Activated CD4-positive, alpha-beta T cell treated with anti-CD3 and anti-CD28 coated beads, Interleukin-2, amount 50 U/mL, for 16 hours (primary cell): ENCODE measurements at regions not wholly inside any gene's neighbourhood (a gene's known extent, or its start where the extent isn't known, plus 50 kb on each side); places are given as distances from the start of the nearest gene placed in this dataset.
"Not testable (repeated sequence)": the region's sequence is repeated elsewhere in the genome, so short reads cannot be mapped to it uniquely, and the experiment has no call there.

Experiments
- DNase-seq: peaks from one replicate; pipeline ENCODE4 v3.0.0-alpha.2; 2020

- peak; percentile 82 for DNase-seq
These were observed 98.1 kb upstream of the GRIP1 start for GRCh38 chr12:66776974-66777373.

DNA sequence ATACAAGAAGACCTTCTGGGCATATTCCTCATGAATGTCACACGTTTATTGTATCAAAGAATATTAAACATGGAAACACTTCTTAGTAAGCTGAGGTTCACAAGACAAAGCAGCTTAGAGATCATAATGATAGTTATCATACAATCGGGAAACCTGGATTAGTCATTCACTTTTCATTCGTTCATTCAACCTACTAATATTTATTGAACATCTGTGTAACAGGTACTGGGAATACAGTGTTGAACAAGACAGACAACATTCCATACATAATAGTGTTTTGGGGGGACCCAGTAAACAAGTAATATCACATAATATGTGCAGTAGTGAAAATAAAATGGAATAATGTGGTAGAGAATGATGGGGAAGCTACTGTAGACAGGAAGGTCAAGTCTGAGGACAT lies 100.6 kb upstream of the GRIP1 start:
- no peak for DNase-seq

GRCh38 chr12:66786531-66787308 lies 107.8 kb upstream of the GRIP1 start:
- DNase-seq, result no peak

GRCh38 chr12:66799551-66799950 lies 120.7 kb upstream of the GRIP1 start:
- no peak for DNase-seq

GRCh38 chr12:66800046-66800445 lies 121.2 kb upstream of the GRIP1 start:
- no peak for DNase-seq

DNA sequence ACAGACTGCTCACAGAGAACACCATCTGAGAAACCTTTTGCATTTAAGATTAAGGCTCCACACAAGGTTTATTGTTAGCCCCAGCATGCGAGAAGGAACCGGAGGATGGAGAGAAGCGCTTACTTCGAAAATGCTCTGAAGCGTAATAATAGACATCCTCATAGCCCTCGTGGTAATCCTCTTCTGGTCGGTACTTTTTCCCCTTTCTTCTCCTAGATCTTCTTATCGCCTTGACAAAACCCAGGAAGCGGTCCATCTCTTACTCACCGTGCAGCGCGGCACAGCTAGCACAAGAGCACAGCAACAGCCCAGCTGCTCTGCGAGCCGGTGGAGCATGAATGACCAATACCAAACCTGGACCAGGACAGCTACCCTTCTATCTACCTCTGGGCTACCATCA lies 125.1 kb upstream of the GRIP1 start:
- DNase-seq, result no peak

DNA sequence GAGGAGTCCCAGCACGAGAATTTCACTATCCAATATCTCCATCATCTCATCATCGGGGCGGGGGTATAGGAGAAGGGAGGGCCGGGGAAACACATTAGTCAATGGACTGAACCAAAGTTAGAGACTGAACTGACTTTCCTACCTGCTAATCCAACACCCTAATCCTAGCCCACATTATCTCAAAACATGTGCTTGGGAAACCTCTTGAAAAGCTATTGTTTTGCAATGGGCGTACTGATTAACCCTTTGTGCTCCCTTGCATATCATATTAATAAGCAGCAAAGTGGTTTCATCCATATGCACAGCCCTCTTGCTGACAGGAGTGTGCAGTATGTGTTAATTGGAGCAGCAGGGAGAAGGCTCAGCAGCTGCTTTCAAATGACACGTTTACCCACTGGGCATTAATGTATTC lies 125.7 kb upstream of the GRIP1 start:
- DNase-seq, result no peak

- no peak for DNase-seq
These were observed 129.7 kb upstream of the GRIP1 start for GRCh38 chr12:66808606-66809005.

GRCh38 chr12:66813137-66813892 lies 134.4 kb upstream of the GRIP1 start:
- DNase-seq, result no peak

DNA sequence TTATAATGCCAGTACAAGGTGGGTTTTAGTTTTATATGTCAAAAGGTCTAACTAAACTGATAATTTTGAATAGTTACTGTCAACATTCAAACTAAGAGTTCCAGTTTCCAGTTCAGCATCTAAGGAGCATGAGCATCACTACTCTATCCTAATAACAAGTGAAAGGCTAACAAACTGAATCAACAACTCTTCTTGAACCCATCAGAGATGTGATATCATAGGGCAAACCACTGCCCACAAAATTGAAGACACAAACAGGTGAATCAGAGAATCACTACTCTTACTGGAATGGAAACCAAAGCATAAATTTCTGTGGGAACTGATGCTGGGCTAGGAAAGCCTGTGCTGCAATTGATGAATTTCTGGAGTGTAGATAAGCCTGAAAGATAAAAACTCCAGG lies 140.7 kb upstream of the GRIP1 start:
- DNase-seq, result no peak

- DNase-seq, result no peak
These were observed 144.1 kb upstream of the GRIP1 start for GRCh38 chr12:66822961-66823360.

DNA sequence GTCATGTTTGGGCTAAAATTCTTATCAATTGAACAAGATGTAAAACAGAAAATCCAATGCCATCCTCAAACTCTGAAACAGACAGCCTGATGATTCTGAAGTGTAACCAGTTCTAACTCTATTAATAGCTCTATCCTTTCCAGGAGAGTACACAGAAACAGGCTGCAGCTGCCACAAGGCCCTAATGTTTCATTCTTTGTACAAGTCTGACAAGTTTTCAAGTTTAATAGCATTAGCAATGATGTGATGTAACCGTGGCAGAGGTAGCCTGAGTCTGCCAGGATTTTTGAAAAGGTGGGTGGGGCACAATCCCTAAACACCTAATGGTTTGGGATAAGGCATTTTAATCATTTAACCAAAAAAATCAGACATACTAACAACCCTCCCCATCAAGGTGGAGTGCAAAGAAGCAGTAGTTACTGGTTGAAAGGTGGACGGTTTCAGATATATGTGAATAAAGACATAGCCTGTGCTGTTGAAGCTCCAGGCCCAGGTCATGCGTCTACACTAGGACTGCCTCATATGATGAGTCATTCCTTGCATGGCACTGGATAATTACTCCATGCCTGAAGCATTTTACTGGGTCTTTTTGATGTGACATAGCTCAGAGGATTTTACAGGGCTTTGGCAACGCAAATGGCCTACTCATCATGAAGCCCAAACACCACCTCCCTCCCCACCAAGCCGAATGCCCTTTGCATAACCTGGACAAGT lies 145.1 kb upstream of the GRIP1 start:
- DNase-seq, result no peak

- not testable (repeated sequence) for DNase-seq
These were observed 147.0 kb upstream of the GRIP1 start for GRCh38 chr12:66825921-66826320.

GRCh38 chr12:66829660-66830325 lies 150.9 kb upstream of the GRIP1 start:
- DNase-seq, result peak; percentile 6

DNA sequence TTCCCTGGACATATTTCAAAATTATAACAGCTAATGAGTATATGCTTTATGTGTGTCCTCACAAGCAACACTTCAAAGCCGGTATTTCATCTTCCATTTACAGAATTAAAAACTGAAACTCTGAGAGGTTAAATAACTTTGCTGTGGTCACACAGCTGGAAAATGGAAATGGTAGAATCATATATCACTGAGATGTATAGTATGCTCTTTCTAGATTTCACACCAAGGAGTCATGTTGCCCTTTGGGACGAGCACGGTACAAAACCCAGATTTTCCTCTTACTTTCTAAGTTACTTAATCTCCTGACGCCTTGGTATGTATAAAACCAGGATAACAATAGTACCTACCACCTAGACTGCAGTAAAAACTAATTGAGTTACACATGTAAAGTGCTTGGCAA lies 152.6 kb upstream of the GRIP1 start:
- no peak for DNase-seq

- no peak for DNase-seq
These were observed 154.1 kb upstream of the GRIP1 start for GRCh38 chr12:66832997-66833396.

DNA sequence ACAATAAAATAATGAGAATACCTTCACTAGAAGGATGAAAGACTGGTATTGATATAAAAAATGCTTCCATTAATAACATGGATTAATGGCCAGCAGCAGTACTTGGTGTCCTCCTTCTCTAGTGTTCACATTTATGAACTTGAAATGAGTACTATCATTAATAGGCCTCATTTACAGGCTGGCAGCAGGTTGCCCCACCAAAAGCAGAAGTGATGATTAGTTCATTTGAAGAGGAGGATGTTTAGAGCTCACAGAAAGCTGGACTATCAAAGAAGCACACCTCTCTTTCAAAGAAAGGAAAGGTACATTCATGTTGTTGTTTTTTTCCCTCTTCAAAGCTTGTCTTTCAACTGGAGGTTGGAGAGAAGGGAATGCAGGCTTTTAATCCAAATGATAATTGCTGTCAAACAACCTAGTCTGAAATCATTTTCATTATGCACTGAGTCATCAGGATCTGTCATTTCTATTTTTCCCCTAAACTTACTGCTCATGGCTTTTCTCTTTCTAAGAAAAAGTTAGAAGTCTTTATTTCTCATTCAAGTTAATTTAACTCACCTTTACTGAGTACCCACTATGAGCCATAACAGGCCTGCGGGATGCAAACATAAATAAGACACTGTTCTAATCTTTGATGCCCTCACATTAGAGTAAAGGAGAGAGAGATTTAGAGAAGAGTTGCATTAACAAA lies 157.9 kb upstream of the GRIP1 start:
- DNase-seq, result no peak

DNA sequence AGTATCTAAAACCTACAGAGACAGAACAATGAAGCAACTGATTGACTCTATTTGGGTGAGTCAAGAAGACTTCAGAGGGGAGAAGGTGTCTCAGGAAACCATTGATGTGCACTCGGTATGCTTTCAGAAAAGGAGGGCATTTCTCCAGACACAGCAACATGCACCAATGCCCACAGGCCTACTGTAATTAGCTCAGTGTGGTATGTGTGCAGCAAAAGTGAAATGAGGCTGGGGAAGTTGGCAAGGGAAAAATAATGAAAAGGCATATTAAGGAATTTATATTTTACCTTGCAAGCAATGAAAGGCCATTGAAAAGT lies 158.4 kb upstream of the GRIP1 start:
- no peak for DNase-seq

GRCh38 chr12:66838366-66838765 lies 159.5 kb upstream of the GRIP1 start:
- DNase-seq, result no peak

- DNase-seq, result no peak
These were observed 170.1 kb upstream of the GRIP1 start for GRCh38 chr12:66848967-66849366.

GRCh38 chr12:66851134-66851533 lies 172.3 kb upstream of the GRIP1 start:
- no peak for DNase-seq

DNA sequence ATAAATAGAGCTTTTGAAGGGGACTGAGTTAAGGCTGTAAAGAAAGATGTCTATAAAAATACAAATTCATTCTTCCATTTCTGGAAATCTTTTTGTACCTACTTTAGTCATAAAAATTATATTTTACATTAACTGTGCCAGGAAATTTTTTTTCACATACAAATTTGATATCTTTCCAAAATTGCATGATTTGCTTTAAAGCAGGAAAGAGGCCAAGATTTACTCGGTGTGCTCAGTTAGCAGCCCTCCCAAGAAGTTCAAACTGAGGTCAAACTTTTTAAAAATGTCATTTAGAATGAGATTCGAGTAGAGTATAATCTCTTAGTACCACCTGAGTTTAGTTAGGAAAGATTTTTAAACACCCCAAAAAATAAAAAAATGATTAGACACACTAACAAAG lies 173.2 kb upstream of the GRIP1 start:
- no peak for DNase-seq

GRCh38 chr12:66852765-66853164 lies 173.9 kb upstream of the GRIP1 start:
- no peak for DNase-seq
